ENCODE measurements at regions not wholly inside any gene's neighbourhood (a gene's known extent, or its start where the extent isn't known, plus 50 kb on each side); places are given as distances from the start of the nearest gene placed in this dataset.
"Not testable (repeated sequence)": the region's sequence is repeated elsewhere in the genome, so short reads cannot be mapped to it uniquely, and the experiment has no call there.

GRCh38 chr7:119967221-119967620 is 305.8 kb upstream of the KCND2 start:
- TF ChIP-seq, protein P1, sequence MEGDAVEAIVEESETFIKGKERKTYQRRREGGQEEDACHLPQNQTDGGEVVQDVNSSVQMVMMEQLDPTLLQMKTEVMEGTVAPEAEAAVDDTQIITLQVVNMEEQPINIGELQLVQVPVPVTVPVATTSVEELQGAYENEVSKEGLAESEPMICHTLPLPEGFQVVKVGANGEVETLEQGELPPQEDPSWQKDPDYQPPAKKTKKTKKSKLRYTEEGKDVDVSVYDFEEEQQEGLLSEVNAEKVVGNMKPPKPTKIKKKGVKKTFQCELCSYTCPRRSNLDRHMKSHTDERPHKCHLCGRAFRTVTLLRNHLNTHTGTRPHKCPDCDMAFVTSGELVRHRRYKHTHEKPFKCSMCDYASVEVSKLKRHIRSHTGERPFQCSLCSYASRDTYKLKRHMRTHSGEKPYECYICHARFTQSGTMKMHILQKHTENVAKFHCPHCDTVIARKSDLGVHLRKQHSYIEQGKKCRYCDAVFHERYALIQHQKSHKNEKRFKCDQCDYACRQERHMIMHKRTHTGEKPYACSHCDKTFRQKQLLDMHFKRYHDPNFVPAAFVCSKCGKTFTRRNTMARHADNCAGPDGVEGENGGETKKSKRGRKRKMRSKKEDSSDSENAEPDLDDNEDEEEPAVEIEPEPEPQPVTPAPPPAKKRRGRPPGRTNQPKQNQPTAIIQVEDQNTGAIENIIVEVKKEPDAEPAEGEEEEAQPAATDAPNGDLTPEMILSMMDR (IDR thresholded peaks at IDR 0.05; ENCODE audit: unreplicated experiment) = no peak
- Mint-ChIP-seq H3K36me3 (ENCODE audit: low read depth, unreplicated experiment) (no peaks in the 10 kb centered on the region), H3K9me3 (ENCODE audit: unreplicated experiment) (no peaks in the 10 kb centered on the region), H3K27me3 (ENCODE audit: unreplicated experiment) (no peaks in the 10 kb centered on the region), H3K27ac (ENCODE audit: unreplicated experiment) (no peak overlapping the region), H3K4me3 (ENCODE audit: unreplicated experiment) (no peak overlapping the region), H3K4me1 (ENCODE audit: unreplicated experiment) (no peaks in the 10 kb centered on the region)
- no peak for DNase-seq (ENCODE audit: low spot score)

DNA sequence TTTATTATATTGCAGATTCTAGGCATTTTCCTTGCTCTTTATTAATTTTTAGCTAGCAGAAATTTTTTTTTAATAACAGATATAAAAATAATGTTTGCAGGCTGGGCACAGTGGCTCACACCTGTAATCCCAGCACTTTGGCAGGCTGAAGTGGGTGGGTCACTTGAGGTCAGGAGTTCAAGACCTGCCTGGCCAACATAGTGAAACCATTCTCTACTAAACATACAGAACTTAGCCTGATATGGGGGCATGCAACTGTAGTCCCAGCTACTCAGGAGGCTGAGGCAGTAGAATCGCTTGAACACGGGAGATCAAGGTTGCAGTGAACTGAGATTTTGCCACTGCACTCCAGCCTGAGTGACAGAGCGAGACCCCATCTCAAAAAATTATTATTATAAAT is 304.6 kb upstream of the KCND2 start:
- not testable (repeated sequence) for H3K9me3 Mint-ChIP-seq (ENCODE audit: unreplicated experiment); H3K4me1 Mint-ChIP-seq (ENCODE audit: unreplicated experiment); H3K27me3 Mint-ChIP-seq (ENCODE audit: unreplicated experiment); H3K36me3 Mint-ChIP-seq (ENCODE audit: low read depth, unreplicated experiment); H3K4me3 Mint-ChIP-seq (ENCODE audit: unreplicated experiment); DNase-seq (ENCODE audit: low spot score); H3K27ac Mint-ChIP-seq (ENCODE audit: unreplicated experiment)

GRCh38 chr7:119969054-119969453 is 303.9 kb upstream of the KCND2 start:
- H3K4me3 Mint-ChIP-seq (ENCODE audit: unreplicated experiment) = no peak overlapping the region
- DNase-seq (ENCODE audit: low spot score) = no peak

GRCh38 chr7:119969763-119970162 is 303.2 kb upstream of the KCND2 start:
- Mint-ChIP-seq H3K4me3 (ENCODE audit: unreplicated experiment) (no peak overlapping the region), H3K9me3 (ENCODE audit: unreplicated experiment) (no peaks in the 10 kb centered on the region), H3K4me1 (ENCODE audit: unreplicated experiment) (no peaks in the 10 kb centered on the region), H3K27me3 (ENCODE audit: unreplicated experiment) (no peaks in the 10 kb centered on the region), H3K36me3 (ENCODE audit: low read depth, unreplicated experiment) (no peaks in the 10 kb centered on the region), H3K27ac (ENCODE audit: unreplicated experiment) (no peak overlapping the region)
- TF ChIP-seq, protein P1 (IDR thresholded peaks at IDR 0.05; ENCODE audit: unreplicated experiment) = no peak
- no peak for DNase-seq (ENCODE audit: low spot score)

More at GRCh38 chr7:119969054-119969453, 303.9 kb upstream of the KCND2 start:
- Mint-ChIP-seq H3K9me3 (ENCODE audit: unreplicated experiment) (no peaks in the 10 kb centered on the region), H3K4me1 (ENCODE audit: unreplicated experiment) (no peaks in the 10 kb centered on the region), H3K36me3 (ENCODE audit: low read depth, unreplicated experiment) (no peaks in the 10 kb centered on the region), H3K27ac (ENCODE audit: unreplicated experiment) (no peak overlapping the region), H3K27me3 (ENCODE audit: unreplicated experiment) (no peaks in the 10 kb centered on the region)
- TF ChIP-seq, protein P1 (IDR thresholded peaks at IDR 0.05; ENCODE audit: unreplicated experiment) = no peak

DNA sequence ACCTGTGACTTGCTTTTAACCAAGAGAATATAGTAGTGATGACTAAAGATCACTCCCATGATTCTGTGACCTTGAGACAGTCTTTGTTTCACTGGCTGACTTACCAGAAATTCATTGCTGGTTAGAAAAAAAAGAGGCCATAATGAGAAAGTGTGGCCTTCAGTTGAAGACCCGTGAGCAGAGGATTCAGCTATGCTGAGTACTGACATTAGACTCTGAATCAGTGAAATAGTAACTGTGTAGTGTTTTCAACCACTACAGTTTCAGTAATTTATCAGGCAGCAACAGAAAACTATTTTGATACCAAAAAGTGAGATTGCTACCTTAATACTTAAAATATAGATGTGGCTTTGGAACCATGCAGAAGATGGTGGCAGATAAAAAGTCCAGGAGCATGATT is 298.0 kb upstream of the KCND2 start:
- H3K27me3 Mint-ChIP-seq (ENCODE audit: unreplicated experiment) = peaks cover 1% of the 10 kb centered on the region
- H3K9me3 Mint-ChIP-seq (ENCODE audit: unreplicated experiment) = no peaks in the 10 kb centered on the region

More for the DNA sequence above, 298.0 kb upstream of the KCND2 start:
- H3K36me3 Mint-ChIP-seq (ENCODE audit: low read depth, unreplicated experiment) = no peaks in the 10 kb centered on the region
- no peak overlapping the region for H3K4me3 Mint-ChIP-seq (ENCODE audit: unreplicated experiment)
- H3K4me1 Mint-ChIP-seq (ENCODE audit: unreplicated experiment) = no peaks in the 10 kb centered on the region
- no peak overlapping the region for H3K27ac Mint-ChIP-seq (ENCODE audit: unreplicated experiment)
- TF ChIP-seq, protein P1 (IDR thresholded peaks at IDR 0.05; ENCODE audit: unreplicated experiment) = no peak
- no peak for DNase-seq (ENCODE audit: low spot score)
